ENCODE measurements at regions not wholly inside any gene's neighbourhood (a gene's known extent, or its start where the extent isn't known, plus 50 kb on each side); places are given as distances from the start of the nearest gene placed in this dataset.
"Not testable (repeated sequence)": the region's sequence is repeated elsewhere in the genome, so short reads cannot be mapped to it uniquely, and the experiment has no call there.

DNA sequence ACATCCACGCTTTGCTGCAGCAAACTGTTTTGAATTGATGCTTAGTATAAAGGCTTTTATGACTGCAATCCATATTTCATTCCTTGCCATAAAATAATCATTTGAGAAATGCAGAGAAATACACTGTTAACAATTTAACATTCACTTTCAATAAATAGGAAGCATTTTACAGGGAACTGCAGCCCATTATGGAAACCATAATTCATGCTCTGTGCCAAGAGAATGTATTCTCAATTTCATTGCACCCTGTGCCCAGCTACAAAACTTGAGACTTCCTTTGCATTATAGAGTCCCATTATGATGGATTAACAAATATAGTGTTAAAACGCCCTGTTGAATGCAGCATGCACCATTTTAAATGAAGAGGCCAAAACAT lies 134.0 kb downstream of the MED10 start:
- H3K4me1 ChIP-seq (ENCODE audit: control insufficient read depth in 5 of 5, insufficient read depth in 5 of 5, low read length in 5 of 5): no peaks in the 10 kb centered on the region
- no peak overlapping the region for H3K27ac ChIP-seq (ENCODE audit: low read depth, low read length)
- peaks cover 0 to 2% (median 0%) of the 10 kb centered on the region in 5 donors for H3K27me3 ChIP-seq (ENCODE audit: control insufficient read depth in 5 of 5, insufficient read depth in 4 of 5, low read length in 5 of 5)
- peaks cover 0 to 9% (median 0%) of the 10 kb centered on the region in 5 donors for H3K9me3 ChIP-seq (ENCODE audit: control insufficient read depth in 5 of 5, low read length in 5 of 5)
- no peaks in the 10 kb centered on the region for H3K36me3 ChIP-seq (ENCODE audit: control insufficient read depth in 5 of 5, insufficient read depth in 5 of 5, low read length in 5 of 5)
- no peak overlapping the region for H3K4me3 ChIP-seq (ENCODE audit: low read depth in 1 of 5, low read length in 5 of 5)
- H3K9ac ChIP-seq (ENCODE audit: low read length in 5 of 5): no peak overlapping the region

GRCh38 chr5:6243706-6244338 lies 134.5 kb downstream of the MED10 start:
- H3K27ac ChIP-seq (ENCODE audit: low read depth, low read length): no peak overlapping the region
- no peaks in the 10 kb centered on the region for H3K36me3 ChIP-seq (ENCODE audit: control insufficient read depth in 5 of 5, insufficient read depth in 5 of 5, low read length in 5 of 5)
- no peak overlapping the region for H3K4me3 ChIP-seq (ENCODE audit: low read depth in 1 of 5, low read length in 5 of 5)
- no peak overlapping the region for H3K9ac ChIP-seq (ENCODE audit: low read length in 5 of 5)
- peaks cover 0 to 9% (median 0%) of the 10 kb centered on the region in 5 donors for H3K9me3 ChIP-seq (ENCODE audit: control insufficient read depth in 5 of 5, low read length in 5 of 5)
- peaks cover 0 to 2% (median 0%) of the 10 kb centered on the region in 5 donors for H3K27me3 ChIP-seq (ENCODE audit: control insufficient read depth in 5 of 5, insufficient read depth in 4 of 5, low read length in 5 of 5)
- no peaks in the 10 kb centered on the region for H3K4me1 ChIP-seq (ENCODE audit: control insufficient read depth in 5 of 5, insufficient read depth in 5 of 5, low read length in 5 of 5)

GRCh38 chr5:6241056-6241455 lies 137.3 kb downstream of the MED10 start:
- not testable (repeated sequence) for H3K36me3 ChIP-seq (ENCODE audit: control insufficient read depth in 5 of 5, insufficient read depth in 5 of 5, low read length in 5 of 5); H3K4me1 ChIP-seq (ENCODE audit: control insufficient read depth in 5 of 5, insufficient read depth in 5 of 5, low read length in 5 of 5); H3K9me3 ChIP-seq (ENCODE audit: control insufficient read depth in 5 of 5, low read length in 5 of 5); H3K27me3 ChIP-seq (ENCODE audit: control insufficient read depth in 5 of 5, insufficient read depth in 4 of 5, low read length in 5 of 5); H3K9ac ChIP-seq (ENCODE audit: low read length in 5 of 5); H3K4me3 ChIP-seq (ENCODE audit: low read depth in 1 of 5, low read length in 5 of 5); H3K27ac ChIP-seq (ENCODE audit: low read depth, low read length)

DNA sequence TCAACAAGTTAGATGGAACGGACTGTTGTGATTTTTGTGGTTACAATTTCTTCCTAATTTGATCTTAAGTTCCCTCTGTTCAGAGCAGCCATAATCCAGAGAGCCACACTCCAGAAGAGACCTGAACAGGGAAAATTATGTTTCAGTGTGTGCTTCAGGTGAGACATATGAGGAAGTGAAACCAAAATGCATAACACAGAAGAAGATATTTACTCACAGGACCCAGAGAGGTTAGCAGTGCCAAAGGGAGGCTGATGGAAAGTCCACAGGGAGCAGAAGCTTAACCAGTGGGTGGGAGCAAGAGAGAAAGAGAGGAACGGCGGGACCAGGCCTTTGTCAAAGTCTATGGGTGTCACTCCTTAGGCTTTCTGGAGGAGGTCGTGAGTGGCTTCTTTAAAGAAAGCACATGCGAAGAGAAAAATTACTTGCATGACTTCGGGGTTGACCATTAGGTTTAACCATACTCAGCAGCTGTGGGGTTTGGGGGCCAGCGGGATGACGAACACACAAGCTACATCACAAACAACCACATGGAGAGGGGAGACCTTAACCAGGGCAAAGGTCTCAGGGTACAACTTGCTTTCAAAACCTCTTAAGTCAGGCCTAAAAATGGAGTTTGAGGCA lies 141.4 kb downstream of the MED10 start:
- peaks cover 0 to 9% (median 0%) of the 10 kb centered on the region in 5 donors for H3K9me3 ChIP-seq (ENCODE audit: control insufficient read depth in 5 of 5, low read length in 5 of 5)
- H3K4me3 ChIP-seq (ENCODE audit: low read depth in 1 of 5, low read length in 5 of 5): no peak overlapping the region
- H3K36me3 ChIP-seq (ENCODE audit: control insufficient read depth in 5 of 5, insufficient read depth in 5 of 5, low read length in 5 of 5): no peaks in the 10 kb centered on the region
- no peak overlapping the region for H3K9ac ChIP-seq (ENCODE audit: low read length in 5 of 5)
- no peaks in the 10 kb centered on the region for H3K4me1 ChIP-seq (ENCODE audit: control insufficient read depth in 5 of 5, insufficient read depth in 5 of 5, low read length in 5 of 5)
- no peaks in the 10 kb centered on the region for H3K27me3 ChIP-seq (ENCODE audit: control insufficient read depth in 5 of 5, insufficient read depth in 4 of 5, low read length in 5 of 5)
- H3K27ac ChIP-seq (ENCODE audit: low read depth, low read length): no peak overlapping the region

DNA sequence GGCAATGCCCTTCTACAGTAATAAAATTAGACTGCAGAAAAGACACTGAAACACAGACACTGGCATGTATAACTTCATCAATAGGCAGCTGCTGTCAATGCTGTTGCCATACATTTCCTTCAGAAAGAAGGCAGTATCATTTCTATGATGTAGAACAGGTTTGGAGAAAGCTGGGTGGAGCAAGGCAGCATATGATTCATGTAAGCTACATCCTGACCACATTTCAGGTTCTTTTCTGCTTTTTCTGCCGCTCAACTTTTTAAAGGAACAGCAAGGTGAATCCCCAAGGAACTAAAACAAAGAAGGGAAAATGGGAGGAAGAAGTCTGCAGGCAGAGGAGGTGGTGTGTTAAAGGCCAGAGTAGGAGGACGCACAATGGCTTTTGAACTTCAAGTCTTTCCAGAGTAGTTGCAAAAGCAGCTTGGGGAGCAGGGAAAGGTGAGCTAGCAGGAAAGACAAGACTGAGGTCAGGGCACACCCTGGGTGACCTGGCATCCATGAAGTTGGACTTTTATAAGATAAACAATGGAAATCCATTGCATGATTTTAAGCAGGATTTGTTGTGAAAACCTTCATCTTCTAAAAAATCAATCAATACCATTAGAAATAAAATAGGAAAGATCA lies 142.1 kb downstream of the MED10 start:
- no peaks in the 10 kb centered on the region for H3K27me3 ChIP-seq (ENCODE audit: control insufficient read depth in 5 of 5, insufficient read depth in 4 of 5, low read length in 5 of 5)
- no peak overlapping the region for H3K27ac ChIP-seq (ENCODE audit: low read depth, low read length)
- no peaks in the 10 kb centered on the region for H3K4me1 ChIP-seq (ENCODE audit: control insufficient read depth in 5 of 5, insufficient read depth in 5 of 5, low read length in 5 of 5)
- H3K9ac ChIP-seq (ENCODE audit: low read length in 5 of 5): no peak overlapping the region
- no peaks in the 10 kb centered on the region for H3K36me3 ChIP-seq (ENCODE audit: control insufficient read depth in 5 of 5, insufficient read depth in 5 of 5, low read length in 5 of 5)
- no peak overlapping the region for H3K4me3 ChIP-seq (ENCODE audit: low read depth in 1 of 5, low read length in 5 of 5)
- H3K9me3 ChIP-seq (ENCODE audit: control insufficient read depth in 5 of 5, low read length in 5 of 5): peaks cover 0 to 9% (median 0%) of the 10 kb centered on the region in 5 donors

DNA sequence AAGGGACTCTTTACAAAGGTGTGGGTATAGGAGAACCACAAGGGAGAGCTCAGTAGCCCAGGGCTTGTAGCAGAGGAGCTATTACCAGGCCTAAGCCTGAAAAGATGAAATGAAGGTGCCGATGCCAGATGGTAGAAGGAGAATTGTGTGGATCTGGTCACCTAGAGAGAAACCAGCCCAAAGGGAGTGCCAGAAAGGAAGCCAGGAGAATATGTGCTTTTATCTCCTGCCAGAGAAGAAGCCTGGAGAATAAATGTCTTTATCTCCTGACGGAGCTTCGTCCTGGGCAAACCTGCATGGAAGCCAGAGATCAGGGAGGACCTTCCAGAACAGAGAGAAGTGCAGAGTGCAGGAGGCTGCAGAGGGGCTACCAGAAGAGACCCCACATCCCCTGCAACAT lies 142.6 kb downstream of the MED10 start:
- Histone ChIP-seq H3K27me3 (ENCODE audit: control insufficient read depth in 5 of 5, insufficient read depth in 4 of 5, low read length in 5 of 5) (no peaks in the 10 kb centered on the region), H3K36me3 (ENCODE audit: control insufficient read depth in 5 of 5, insufficient read depth in 5 of 5, low read length in 5 of 5) (no peaks in the 10 kb centered on the region), H3K9me3 (ENCODE audit: control insufficient read depth in 5 of 5, low read length in 5 of 5) (peaks cover 0 to 9% (median 0%) of the 10 kb centered on the region in 5 donors), H3K9ac (ENCODE audit: low read length in 5 of 5) (no peak overlapping the region), H3K4me3 (ENCODE audit: low read depth in 1 of 5, low read length in 5 of 5) (no peak overlapping the region), H3K4me1 (ENCODE audit: control insufficient read depth in 5 of 5, insufficient read depth in 5 of 5, low read length in 5 of 5) (no peaks in the 10 kb centered on the region), H3K27ac (ENCODE audit: low read depth, low read length) (no peak overlapping the region)

DNA sequence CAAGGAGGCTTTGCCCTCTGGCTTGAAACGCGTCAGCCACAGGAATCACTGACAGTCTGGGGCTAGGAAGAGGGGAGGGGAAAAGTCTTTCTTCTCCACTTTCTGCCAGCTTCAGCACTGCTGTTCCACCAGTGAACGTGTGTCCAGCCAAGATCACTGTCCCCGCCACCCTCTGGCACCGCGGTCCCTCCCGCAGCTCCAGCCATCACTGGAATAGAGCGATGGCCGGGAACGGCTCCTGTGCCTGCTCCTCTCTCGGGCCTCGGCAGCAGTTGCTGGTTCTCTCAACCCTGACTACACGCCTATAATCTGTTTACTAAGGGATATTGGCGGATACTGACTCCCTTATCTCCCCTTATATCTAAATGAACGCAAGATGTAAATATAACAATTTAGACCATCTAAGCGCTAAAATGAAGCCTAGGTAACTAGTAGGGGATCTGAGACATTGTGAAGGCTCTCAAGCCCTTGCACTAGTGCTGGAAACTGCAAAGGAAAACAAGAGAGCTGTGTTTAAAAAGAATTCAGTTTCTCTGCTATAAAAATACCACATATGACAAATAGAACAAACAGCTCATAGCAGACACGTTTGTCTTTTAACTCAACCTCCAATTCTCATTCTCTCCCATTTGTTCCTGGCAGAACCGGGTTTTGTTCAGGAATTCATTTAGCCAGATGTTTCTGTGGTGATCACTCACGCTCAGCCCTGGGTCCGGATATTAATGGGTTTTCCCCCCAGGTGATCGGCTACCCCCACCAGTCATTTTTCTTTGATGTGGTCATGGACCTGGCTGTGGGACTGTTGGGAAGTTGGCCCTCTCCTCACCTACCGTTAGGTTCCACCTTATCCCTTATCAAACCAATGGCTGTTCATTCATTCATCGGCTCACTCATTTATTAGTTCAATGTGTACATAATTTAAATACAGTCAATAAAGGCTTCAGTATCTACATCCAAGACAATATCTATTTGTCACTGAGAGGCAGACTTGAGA lies 149.8 kb downstream of the MED10 start:
- H3K27ac ChIP-seq (ENCODE audit: low read depth, low read length): no peak overlapping the region
- no peak overlapping the region for H3K9ac ChIP-seq (ENCODE audit: low read length in 5 of 5)
- H3K9me3 ChIP-seq (ENCODE audit: control insufficient read depth in 5 of 5, low read length in 5 of 5): peaks cover 0 to 5% (median 2%) of the 10 kb centered on the region in 5 donors
- H3K4me3 ChIP-seq (ENCODE audit: low read depth in 1 of 5, low read length in 5 of 5): no peak overlapping the region
- H3K4me1 ChIP-seq (ENCODE audit: control insufficient read depth in 5 of 5, insufficient read depth in 5 of 5, low read length in 5 of 5): no peaks in the 10 kb centered on the region
- H3K36me3 ChIP-seq (ENCODE audit: control insufficient read depth in 5 of 5, insufficient read depth in 5 of 5, low read length in 5 of 5): no peaks in the 10 kb centered on the region
- no peaks in the 10 kb centered on the region for H3K27me3 ChIP-seq (ENCODE audit: control insufficient read depth in 5 of 5, insufficient read depth in 4 of 5, low read length in 5 of 5)

- H3K9ac ChIP-seq (ENCODE audit: low read length in 5 of 5): no peak overlapping the region
- H3K27ac ChIP-seq (ENCODE audit: low read depth, low read length): no peak overlapping the region
- no peaks in the 10 kb centered on the region for H3K36me3 ChIP-seq (ENCODE audit: control insufficient read depth in 5 of 5, insufficient read depth in 5 of 5, low read length in 5 of 5)
- H3K9me3 ChIP-seq (ENCODE audit: control insufficient read depth in 5 of 5, low read length in 5 of 5): peaks cover 0 to 5% (median 2%) of the 10 kb centered on the region in 5 donors
- no peaks in the 10 kb centered on the region for H3K27me3 ChIP-seq (ENCODE audit: control insufficient read depth in 5 of 5, insufficient read depth in 4 of 5, low read length in 5 of 5)
- no peaks in the 10 kb centered on the region for H3K4me1 ChIP-seq (ENCODE audit: control insufficient read depth in 5 of 5, insufficient read depth in 5 of 5, low read length in 5 of 5)
- no peak overlapping the region for H3K4me3 ChIP-seq (ENCODE audit: low read depth in 1 of 5, low read length in 5 of 5)
These were observed 153.2 kb downstream of the MED10 start for GRCh38 chr5:6225121-6225607.

DNA sequence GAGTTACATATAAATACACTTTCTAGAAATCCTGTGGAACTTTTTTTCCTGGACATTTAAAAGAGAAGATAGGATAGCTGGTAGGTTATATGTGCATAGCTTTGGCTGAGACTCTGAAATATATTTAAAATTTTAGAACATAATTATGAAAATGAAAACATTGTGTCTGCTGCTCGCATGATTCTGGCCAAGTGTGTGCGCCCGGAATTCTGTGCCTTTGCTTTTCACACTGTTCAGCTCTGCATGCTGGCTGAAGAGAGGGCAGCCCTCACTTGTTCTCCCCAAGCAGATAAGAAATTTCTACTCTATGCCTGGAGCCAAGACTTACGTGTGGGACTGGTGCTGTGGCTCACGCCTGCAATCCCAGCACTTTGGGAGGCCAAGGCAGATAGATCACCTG lies 153.9 kb downstream of the MED10 start:
- H3K27ac ChIP-seq (ENCODE audit: low read depth, low read length): no peak overlapping the region
- no peak overlapping the region for H3K4me3 ChIP-seq (ENCODE audit: low read depth in 1 of 5, low read length in 5 of 5)
- no peaks in the 10 kb centered on the region for H3K36me3 ChIP-seq (ENCODE audit: control insufficient read depth in 5 of 5, insufficient read depth in 5 of 5, low read length in 5 of 5)
- H3K4me1 ChIP-seq (ENCODE audit: control insufficient read depth in 5 of 5, insufficient read depth in 5 of 5, low read length in 5 of 5): no peaks in the 10 kb centered on the region
- H3K9me3 ChIP-seq (ENCODE audit: control insufficient read depth in 5 of 5, low read length in 5 of 5): peaks cover 0 to 5% (median 2%) of the 10 kb centered on the region in 5 donors
- no peak overlapping the region for H3K9ac ChIP-seq (ENCODE audit: low read length in 5 of 5)
- no peaks in the 10 kb centered on the region for H3K27me3 ChIP-seq (ENCODE audit: control insufficient read depth in 5 of 5, insufficient read depth in 4 of 5, low read length in 5 of 5)

Data from subcutaneous abdominal adipose tissue (tissue), 5 donors.